ENCODE measurements at regions not wholly inside any gene's neighbourhood (a gene's known extent, or its start where the extent isn't known, plus 50 kb on each side); places are given as distances from the start of the nearest gene placed in this dataset.
"Not testable (repeated sequence)": the region's sequence is repeated elsewhere in the genome, so short reads cannot be mapped to it uniquely, and the experiment has no call there.

DNA sequence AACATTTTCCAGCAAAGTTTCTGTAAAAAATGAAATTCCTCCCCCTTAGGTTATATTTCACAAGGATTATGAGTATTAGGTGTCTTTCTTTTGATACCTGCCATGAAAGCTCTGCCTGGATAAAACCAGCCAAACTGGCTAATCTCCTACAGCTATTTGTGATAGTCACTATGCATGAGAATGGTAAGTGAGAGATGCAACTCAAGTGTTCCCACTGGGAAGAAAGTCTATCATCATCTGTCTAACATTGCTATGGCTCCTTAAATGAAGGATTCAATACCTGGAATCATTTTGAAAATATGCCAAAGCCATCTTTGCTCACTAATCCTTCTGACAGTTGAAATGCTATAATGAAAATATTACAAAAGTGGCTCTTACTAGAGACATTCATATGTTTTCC is 339.9 kb upstream of the LRRTM4 start:
- DNase-seq = no peak

DNA sequence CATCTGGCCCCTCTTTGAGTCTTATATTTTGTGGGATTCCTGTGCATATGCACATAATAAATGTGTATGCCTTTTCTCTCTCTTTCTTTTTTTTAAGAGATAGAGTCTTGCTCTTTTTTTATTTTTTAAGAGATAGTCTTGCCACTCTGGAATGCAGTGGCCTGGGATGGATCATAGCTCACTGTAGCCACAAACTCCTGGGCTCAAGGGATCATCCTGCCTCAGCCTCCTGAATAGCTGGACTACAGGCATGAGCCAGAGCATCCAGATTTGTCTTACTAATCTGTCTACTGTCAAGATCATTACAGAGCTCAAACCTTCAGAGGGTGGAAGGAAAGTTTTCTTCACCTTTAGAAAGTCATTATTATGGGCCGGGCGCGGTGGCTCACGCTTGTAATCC is 342.2 kb upstream of the LRRTM4 start:
- DNase-seq = no peak

DNA sequence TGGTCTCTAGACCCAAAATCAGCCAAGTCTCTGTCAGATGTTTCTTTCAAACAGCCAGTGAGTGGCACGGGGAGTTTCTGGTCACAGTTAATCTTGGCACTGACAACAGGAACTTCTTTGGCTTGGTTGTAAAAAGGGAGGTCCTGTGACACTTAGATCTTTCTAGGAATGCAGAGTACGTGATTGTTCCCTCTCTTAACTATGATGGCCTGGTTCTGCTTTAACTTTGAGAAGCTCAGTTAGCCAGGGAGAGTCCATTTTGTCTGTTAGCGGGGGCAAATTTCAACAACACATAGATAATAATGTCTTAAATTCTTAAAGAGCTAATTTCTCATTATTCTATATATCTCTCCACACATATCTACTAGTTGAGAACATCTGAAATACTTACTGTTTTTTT is 344.5 kb upstream of the LRRTM4 start:
- DNase-seq = no peak

DNA sequence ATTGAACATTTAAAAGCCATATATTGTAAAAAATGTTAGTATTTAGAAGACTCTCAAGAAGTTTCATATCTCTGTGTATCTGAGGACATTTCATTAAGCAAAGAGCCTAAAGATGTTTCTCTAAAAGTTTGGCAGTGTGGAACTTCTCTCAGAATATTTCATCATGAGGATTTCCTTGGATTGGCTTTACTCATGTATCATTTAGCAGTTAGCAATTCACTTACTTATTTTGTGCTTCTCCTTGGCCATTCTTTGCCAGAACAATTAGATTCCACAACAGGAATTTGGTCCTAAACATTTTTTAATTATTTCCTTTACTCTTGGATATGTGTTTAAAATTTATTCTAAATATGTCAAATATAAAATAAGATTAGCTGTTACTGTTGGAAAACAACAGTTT is 345.0 kb upstream of the LRRTM4 start:
- no peak for DNase-seq

DNA sequence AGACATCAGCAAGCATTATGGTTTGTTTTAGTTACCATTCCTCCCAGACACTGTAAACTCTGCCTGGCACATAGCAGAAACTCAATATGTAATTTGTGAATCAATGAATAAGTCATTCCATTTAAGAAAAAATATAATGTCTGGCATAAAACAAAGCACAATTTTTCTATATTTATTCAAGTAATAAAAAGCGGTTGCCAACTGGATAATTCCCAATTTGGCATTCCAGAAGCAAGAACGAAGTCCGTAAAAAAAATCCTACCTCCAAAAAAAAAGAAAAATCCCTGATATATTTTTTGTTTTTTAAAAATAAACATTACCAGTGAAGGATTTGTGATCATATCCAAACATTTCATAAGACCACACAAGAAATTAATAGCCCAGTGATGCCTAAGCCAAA is 351.3 kb upstream of the LRRTM4 start:
- DNase-seq = no peak

DNA sequence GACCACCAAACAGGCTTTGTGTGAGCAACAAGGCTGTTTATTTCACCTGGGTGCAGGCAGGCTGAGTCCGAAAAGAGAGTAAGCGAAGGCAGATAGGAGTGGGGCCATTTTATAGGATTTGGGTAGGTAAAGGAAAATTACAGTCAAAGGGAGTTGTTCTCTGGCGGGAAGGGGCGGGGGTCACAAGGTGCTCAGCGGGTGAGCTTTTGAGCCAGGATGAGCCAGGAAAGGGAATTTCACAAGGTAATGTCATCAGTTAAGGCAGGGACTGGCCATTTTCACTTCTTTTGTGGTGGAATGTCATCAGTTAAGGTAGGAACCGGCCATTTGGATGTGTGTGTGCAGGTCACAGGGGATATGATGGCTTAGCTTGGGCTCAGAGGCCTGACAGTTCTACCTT is 378.0 kb upstream of the LRRTM4 start:
- not testable (repeated sequence) for DNase-seq

- DNase-seq = no peak
Measured at GRCh38 chr2:77910136-77910535, 388.0 kb upstream of the LRRTM4 start.

DNA sequence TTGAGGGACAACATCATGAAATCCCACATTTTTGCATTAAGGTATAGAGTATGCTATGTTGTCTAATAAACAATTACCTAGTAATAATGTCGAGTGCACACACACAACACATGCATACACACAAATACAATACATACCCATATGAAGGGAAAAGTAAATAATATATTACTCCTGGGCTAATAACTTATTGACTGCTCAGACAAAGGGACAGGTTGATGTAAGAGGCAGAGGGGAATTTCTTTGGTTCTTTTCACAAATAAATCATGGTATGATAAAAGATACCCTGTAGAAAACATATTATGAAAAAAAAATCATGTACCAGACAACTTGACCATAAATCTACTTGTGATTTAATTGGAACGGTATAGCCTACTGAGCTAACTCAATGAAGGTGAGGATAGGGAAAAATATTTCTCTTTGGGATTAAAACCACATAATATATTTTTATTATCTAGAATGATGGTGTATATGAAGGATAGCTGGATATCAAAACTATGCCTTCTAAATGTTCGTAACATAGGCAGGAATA is 398.7 kb upstream of the LRRTM4 start:
- DNase-seq = no peak

GRCh38 chr2:77922567-77922966 is 400.4 kb upstream of the LRRTM4 start:
- no peak for DNase-seq

- DNase-seq = no peak
Measured at GRCh38 chr2:77937366-77937765, 415.2 kb upstream of the LRRTM4 start.

DNA sequence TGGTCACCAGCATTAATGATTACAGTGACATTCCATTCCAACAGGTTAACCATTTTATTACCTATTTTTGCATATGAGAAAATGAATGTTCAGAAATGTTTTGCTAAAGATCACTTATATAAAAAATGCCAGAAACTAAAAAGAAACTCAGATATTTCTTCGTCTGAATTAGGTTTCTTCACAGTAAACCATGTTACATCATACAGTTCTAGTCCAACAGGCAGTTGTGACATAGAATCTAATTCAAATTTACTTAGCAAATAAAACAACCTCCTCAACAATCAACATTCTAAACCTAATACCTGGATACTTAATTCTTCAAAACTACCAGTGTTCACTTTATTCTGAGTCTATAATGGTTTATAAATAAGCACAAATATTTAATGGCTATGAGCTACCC is 416.3 kb upstream of the LRRTM4 start:
- no peak for DNase-seq

DNA sequence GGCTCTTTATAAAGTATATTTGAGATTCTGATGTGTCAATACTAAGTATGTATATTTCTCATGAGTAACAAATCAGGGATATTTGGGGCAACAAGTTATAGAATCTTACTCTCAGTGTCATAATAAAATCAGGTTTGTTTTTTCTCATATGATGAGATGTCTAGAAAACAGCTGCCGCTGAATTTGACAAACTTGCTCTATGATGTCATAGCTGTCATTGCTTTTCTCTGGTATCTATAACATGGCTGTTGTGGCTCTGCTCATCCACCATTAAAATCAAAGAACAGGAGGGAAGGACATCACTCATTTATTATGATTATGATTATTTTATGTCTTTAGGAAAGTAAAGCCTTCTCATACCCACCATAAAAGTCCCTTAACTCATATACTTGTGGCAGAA is 417.2 kb upstream of the LRRTM4 start:
- no peak for DNase-seq

DNA sequence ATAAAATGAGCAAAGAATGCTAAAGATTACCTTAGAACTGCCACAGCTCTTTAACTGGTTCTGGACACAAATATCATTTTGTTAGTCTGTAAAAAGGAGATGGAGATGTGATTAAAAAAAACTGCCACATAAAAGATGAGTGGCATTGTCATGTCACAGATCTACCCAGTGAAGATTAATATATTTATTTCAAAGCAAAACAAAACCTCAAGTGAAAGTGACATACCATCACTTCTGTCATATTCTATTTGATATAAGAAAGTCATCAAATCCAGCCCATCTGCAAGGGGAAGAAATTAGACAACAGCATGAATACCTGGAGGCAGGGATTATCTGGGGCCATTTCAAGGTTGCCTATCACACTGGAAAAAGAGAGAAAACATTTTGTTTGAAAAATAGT is 417.6 kb upstream of the LRRTM4 start:
- DNase-seq = no peak

- DNase-seq = no peak
Measured at GRCh38 chr2:77954931-77955330, 432.8 kb upstream of the LRRTM4 start.

GRCh38 chr2:77962943-77963342 is 440.8 kb upstream of the LRRTM4 start:
- DNase-seq = no peak

GRCh38 chr2:77977471-77978063 is 455.4 kb upstream of the LRRTM4 start:
- DNase-seq = no peak

GRCh38 chr2:77995161-77995560 is 473.0 kb upstream of the LRRTM4 start:
- no peak for DNase-seq

GRCh38 chr2:77999376-77999775 is 477.2 kb upstream of the LRRTM4 start:
- DNase-seq = no peak

DNA sequence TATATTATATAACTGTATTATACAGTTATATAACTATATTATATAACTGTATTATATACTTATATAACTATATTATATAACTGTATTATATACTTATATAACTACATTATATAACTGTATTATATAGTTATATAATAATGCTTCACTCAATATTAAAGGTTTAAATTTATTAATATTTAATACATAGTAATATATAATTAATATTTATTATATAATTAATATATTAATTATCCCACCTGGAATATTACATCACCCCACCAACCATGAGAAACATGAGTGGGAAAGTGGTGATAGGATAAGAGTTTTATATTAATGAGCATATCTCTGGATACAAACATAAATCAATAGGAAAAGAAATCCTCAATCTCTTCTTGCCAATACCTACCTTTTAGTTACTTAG is 487.1 kb upstream of the LRRTM4 start:
- no peak for DNase-seq

GRCh38 chr2:78011251-78011650 is 489.1 kb upstream of the LRRTM4 start:
- DNase-seq = no peak

DNA sequence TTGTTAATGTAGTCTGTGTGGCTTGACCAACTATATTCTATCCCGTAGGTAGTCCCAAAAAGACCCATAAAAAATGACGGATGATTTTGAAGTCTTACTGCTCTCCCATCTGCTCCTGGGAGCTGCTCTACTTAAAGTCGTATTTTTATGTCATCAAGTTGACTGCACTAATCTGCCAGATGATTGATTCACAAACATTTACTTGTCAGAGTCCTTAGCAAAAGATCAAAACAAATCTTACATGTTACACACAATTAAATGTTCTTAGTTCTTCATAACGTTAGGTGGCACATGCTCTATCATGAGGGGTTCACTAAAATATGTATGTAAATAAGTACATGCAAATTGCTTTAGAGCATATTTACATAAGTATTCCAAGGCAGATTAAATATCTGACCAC is 498.3 kb upstream of the LRRTM4 start:
- peak; percentile 18 for DNase-seq

DNA sequence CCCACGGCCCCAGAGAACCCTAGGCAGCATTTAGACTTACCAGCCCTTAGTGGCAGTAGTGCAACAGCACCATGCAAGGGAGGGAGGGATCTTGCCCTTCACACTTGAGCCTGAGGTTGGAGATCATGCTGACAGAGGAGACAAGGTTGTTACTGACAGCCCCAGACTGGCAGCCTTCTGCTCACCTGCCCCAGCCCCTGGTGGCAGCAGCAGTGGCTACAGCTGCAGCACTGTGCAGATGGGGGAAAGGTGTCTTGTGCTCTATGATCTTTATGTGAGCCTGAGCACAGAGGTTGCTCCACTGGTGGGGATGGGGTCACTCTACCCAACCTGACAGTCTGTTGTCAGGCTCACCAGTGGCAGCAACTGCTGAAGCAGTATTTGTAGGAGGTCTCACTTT is 501.2 kb upstream of the LRRTM4 start:
- no peak for DNase-seq

GRCh38 chr2:78024996-78025395 is 502.8 kb upstream of the LRRTM4 start:
- no peak for DNase-seq

DNA sequence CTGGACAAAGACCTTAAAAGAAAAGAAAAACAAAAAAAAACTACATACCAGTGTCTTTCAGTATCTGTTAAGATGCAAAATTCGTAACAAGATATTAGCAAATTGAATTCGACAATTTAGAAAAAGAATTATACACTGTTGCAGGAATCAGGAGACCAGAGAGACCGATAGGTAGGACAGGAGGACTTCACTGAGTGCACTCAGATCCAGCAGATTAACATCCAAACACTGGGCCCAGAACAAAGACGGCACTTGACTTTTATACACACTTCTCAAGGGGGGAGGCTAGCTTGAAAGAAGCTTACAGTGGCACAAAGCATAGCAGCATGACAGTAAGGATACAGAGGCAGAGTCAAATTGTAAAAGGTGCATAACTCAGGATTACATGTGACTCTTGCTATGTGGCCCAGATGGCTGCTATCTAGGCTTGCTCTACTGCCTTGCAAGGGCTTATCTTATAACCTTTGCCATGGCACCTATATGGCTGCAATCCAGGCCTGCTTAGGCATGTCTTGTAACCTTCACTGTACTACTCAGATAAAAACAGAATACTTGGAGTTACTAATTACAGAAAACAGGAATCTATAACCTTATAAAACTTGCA is 507.3 kb upstream of the LRRTM4 start:
- DNase-seq = no peak

- no peak for DNase-seq
Measured at GRCh38 chr2:78034706-78035105, 512.5 kb upstream of the LRRTM4 start.

Data from NCI-H2081 treated with DMSO at 0.1 percent for 48 hours (cell line).